IPS DF 19.7 (cell line): ENCODE measurements at regions not wholly inside any gene's neighbourhood (a gene's known extent, or its start where the extent isn't known, plus 50 kb on each side); places are given as distances from the start of the nearest gene placed in this dataset.
"Not testable (repeated sequence)": the region's sequence is repeated elsewhere in the genome, so short reads cannot be mapped to it uniquely, and the experiment has no call there.

Experiments
- DNase-seq: peaks from one replicate; pipeline ENCODE4 v3.0.0-alpha.2; 2013; ENCODE audit warnings: low read depth, low spot score

GRCh38 chr7:145928937-145929336 lies 187.7 kb upstream of the CNTNAP2 start:
- DNase-seq, result no peak

- no peak for DNase-seq
These were observed 196.9 kb upstream of the CNTNAP2 start for GRCh38 chr7:145919712-145920111.

GRCh38 chr7:145916776-145917175 lies 199.8 kb upstream of the CNTNAP2 start:
- DNase-seq, result no peak

GRCh38 chr7:145915679-145916078 lies 200.9 kb upstream of the CNTNAP2 start:
- DNase-seq, result no peak

GRCh38 chr7:145909991-145910513 lies 206.5 kb upstream of the CNTNAP2 start:
- DNase-seq, result no peak

- DNase-seq, result no peak
These were observed 212.9 kb upstream of the CNTNAP2 start for GRCh38 chr7:145903658-145904057.

GRCh38 chr7:145902123-145902522 lies 214.5 kb upstream of the CNTNAP2 start:
- DNase-seq, result no peak

- DNase-seq, result no peak
These were observed 216.7 kb upstream of the CNTNAP2 start for GRCh38 chr7:145899938-145900337.

- DNase-seq, result no peak
These were observed 222.6 kb upstream of the CNTNAP2 start for GRCh38 chr7:145893925-145894535.

- DNase-seq, result no peak
These were observed 231.7 kb upstream of the CNTNAP2 start for GRCh38 chr7:145884716-145885514.

GRCh38 chr7:145876376-145876775 lies 240.2 kb upstream of the CNTNAP2 start:
- no peak for DNase-seq

- DNase-seq, result no peak
These were observed 241.3 kb upstream of the CNTNAP2 start for GRCh38 chr7:145875267-145875666.

- no peak for DNase-seq
These were observed 247.7 kb upstream of the CNTNAP2 start for GRCh38 chr7:145868935-145869334.

- DNase-seq, result no peak
These were observed 254.4 kb upstream of the CNTNAP2 start for GRCh38 chr7:145862212-145862611.

- no peak for DNase-seq
These were observed 255.8 kb upstream of the CNTNAP2 start for GRCh38 chr7:145860809-145861208.

- DNase-seq, result no peak
These were observed 266.0 kb upstream of the CNTNAP2 start for GRCh38 chr7:145850636-145851035.

- DNase-seq, result no peak
These were observed 267.9 kb upstream of the CNTNAP2 start for GRCh38 chr7:145848691-145849090.

GRCh38 chr7:145845345-145845744 lies 271.3 kb upstream of the CNTNAP2 start:
- no peak for DNase-seq

- no peak for DNase-seq
These were observed 276.8 kb upstream of the CNTNAP2 start for GRCh38 chr7:145839814-145840213.

GRCh38 chr7:145831616-145832206 lies 284.9 kb upstream of the CNTNAP2 start:
- no peak for DNase-seq

GRCh38 chr7:145817687-145818086 lies 298.9 kb upstream of the CNTNAP2 start:
- DNase-seq, result no peak

- DNase-seq, result no peak
These were observed 304.4 kb upstream of the CNTNAP2 start for GRCh38 chr7:145812218-145812617.

- not testable (repeated sequence) for DNase-seq
These were observed 311.1 kb upstream of the CNTNAP2 start for GRCh38 chr7:145805496-145805895.
